Activated naive CD4-positive, alpha-beta T cell (primary cell): ENCODE measurements at regions not wholly inside any gene's neighbourhood (a gene's known extent, or its start where the extent isn't known, plus 50 kb on each side); places are given as distances from the start of the nearest gene placed in this dataset.
"Not testable (repeated sequence)": the region's sequence is repeated elsewhere in the genome, so short reads cannot be mapped to it uniquely, and the experiment has no call there.

Experiments
- DNase-seq, 4 experiments: peaks; one replicate each; lab custom pipeline; 2025; lab: John Stamatoyannopoulos, UW

GRCh38 chr1:224791362-224791941, 138.0 kb upstream of the DNAH14 start:
- DNase-seq = no peak

- no peak for DNase-seq
Measured at GRCh38 chr1:224795591-224795990, 133.9 kb upstream of the DNAH14 start.

DNA sequence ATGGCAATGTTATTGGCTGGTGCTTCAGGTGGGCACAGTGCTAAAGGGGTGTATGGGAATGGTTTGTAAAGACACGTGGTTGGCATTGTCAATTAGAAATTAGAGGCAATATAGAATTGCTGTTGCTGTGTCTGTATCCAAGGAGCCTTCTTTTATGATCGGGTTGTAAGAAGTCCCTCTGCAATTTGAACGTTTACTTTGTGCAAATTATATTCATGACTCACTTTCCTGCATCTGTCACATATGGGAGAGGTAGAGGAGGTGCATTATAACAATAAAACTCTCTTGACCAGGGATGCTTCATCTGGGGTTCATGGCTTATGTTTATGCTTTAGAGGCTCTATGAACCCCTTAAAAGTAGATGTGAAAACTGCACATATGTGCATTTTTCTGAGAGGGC, 130.4 kb upstream of the DNAH14 start:
- DNase-seq = no peak

DNA sequence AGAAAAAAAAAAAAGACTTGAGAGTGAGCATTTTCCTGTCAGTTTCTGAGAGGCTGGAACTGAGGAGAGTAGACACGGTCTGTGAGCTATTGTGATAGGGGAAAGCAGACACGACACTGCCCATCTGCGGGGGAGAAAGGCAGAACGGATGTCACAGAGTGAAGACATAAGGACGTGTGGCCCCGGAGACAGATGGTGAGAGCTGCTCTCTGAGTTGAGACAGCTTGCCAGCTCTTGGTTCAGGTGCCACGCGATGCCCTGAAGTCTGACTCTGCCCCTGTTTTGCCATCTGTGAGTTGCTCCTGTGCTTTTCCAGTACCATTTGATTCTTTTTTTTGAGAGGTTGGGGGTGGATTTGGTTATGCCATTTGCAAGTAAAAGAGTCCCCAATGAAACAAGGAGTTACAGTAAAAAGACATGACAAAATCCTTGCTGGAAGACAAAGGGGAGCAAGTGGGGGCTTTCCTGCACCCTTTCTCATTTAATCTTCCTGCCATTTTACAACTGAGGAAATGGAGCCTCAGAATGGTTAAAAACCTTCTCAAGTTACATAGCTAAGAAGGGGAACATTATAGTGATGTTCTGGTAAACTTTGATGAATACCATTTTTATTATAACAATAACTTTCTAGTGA, 128.9 kb upstream of the DNAH14 start:
- no peak for DNase-seq

DNA sequence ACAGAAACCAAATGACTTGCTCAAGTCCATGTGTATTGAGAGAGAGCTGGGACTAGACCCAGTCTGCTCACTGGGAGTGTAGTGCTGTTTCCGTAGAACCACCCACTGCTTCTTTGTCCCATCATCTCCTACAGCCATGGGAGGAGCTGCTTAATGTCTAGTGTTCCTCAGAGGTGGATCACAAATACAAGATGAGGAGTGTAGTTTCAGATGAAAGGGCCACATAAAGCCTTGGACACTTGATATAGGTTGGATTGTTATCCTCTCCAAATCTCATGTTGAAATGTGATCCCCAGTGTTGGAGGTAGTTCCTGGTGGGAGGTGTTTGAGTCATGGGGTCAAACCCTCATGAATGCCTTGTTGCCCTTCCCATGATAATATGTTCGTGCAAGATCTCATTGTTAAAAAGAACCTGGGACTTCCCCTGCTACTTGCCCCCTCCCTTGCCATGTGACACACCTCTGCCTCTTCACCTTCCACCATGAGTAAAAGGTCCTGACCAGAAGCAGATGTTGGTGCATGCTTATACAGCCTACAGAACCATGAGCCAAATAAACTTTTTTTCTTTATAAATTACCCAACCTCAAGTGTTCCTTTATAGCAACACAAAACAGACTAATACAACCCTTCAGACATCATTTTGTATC, 127.5 kb upstream of the DNAH14 start:
- no peak for DNase-seq

GRCh38 chr1:224802617-224803016, 126.9 kb upstream of the DNAH14 start:
- no peak for DNase-seq

DNA sequence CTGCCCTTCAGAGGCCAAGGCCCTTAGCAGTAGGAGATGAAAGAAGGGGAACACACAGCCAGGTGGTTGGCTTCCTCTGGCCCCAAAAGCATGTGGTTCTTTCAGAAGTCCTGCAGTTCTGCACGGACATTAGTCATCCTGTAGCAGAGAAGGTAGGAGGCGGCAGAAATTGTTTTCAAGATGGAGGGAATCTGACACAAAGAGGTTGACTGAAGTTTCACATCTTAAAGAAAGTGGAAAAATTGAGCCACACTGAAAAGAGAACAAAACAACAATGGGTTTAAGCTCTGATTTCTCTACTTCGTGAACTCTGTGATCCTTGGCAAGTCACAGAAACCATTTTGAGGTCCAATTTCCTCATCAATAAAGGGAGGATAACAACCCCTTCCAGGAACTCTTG, 125.3 kb upstream of the DNAH14 start:
- DNase-seq = no peak

DNA sequence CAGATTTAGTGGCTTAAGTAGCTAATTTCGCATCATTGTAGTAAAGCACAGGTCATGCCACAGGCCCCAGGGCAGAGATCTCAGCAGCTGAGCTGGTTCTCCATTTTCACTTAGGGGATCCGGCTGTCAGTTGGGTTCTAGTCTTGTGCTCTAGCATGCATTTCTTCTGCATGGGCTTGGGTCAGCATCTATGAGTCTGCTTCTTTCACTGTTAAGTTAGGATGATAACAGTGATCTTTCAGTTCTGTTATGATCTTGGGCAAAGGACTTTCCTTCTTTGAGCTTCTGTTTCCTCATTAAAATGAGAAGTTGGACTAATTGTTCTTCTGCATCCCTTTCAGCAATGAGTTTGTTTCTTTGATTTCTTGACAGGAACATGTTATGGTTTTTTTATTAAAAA, 123.6 kb upstream of the DNAH14 start:
- no peak for DNase-seq

DNA sequence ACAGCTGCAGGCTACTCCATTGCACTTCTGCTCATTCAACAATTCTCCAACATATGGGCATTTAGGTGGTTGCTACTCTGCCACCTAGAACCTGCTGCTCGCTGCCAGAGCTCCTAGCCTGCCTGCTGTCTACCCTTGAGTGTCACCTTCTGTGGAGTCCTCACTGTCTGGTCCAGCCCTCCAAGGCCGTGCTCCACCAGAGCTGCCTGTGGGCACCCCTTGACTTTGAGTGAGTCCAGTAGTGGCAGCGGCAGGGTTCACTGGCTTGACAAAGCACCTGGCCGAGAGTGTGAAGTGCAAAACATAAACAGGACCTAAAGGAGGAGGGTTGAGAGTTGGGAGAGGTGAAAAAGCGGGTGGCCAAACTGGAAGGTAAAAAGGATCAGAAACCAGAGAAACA, 120.3 kb upstream of the DNAH14 start:
- no peak for DNase-seq

- DNase-seq = no peak
Measured at GRCh38 chr1:224809613-224810012, 119.9 kb upstream of the DNAH14 start.

DNA sequence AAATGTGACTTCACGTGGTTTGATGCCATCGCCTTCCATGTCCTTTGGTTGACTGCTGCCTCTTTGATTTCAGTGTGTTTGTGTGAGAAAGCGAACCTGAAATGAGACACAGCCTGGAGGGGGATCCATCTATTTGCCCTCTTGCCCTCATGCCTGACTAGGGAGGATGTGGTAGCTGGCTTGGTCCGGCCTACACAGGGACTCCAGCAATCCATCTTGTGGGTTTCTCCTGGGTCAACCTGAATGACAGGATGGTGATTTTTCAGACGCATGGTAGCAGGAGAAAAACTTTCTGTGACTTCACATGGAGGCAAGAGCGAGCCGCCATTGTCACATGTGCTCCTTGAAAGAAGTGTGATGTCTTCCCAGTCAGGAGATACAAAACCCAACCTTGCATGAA, 117.9 kb upstream of the DNAH14 start:
- no peak for DNase-seq

DNA sequence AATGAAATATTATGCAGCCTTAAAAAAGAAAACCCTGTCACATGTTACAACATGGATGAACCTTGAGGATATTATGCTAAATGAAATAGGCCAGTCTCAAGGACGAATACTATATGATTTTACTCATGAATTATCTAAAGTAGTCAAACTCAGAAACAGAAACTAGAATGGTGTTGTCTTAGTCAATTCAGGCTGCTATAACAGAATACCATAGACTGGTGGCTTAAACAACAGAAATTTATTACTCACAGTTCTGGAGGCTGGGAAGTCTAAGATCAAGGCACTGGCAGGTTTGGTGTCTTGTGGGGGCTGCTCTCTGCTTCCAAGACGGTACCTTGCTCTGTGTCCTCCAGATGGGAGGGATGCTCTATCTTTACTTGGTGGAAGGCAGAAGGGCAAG, 113.8 kb upstream of the DNAH14 start:
- no peak for DNase-seq

DNA sequence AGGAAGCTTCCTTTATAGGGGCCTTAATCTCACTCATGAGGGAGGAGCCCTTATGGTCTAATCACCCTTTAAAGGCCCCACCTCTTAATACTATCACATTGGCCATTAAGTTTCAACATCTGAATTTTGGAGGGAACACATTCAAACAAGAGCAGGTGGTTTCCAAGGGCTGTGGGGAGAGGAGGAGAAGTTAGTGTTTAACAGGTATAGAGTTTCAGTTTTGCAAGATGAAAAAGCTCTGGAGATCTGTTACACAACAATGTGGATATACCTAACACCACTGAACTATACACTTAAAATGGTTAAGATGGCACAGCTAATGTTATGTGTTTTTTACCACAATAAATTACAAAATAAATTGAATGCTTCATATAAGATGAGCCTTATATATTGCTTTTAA, 113.4 kb upstream of the DNAH14 start:
- no peak for DNase-seq

- DNase-seq = no peak
Measured at GRCh38 chr1:224817382-224817781, 112.1 kb upstream of the DNAH14 start.

- no peak for DNase-seq
Measured at GRCh38 chr1:224819861-224820260, 109.6 kb upstream of the DNAH14 start.

DNA sequence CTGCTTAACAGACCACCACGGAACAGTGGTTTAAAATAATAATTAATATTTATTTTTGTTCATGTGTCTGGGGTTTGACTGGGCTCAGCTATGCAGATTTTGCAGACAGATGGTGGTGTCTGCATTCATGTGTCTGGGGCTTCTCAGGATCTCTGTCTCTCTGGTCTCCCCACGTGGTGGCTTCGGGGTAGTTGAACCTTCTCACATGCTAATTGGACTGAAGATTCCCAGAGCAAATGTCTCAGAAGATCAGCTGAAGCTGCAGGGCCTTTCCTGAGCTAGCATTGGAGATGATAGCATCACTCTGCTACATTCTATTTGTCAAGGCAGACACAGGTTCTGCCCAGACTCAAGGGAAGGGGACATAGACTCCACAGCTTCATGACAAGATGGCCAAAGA, 109.1 kb upstream of the DNAH14 start:
- no peak for DNase-seq

- DNase-seq = not testable (repeated sequence)
Measured at GRCh38 chr1:224821751-224822150, 107.7 kb upstream of the DNAH14 start.

- no peak for DNase-seq
Measured at GRCh38 chr1:224825525-224826000, 103.9 kb upstream of the DNAH14 start.

GRCh38 chr1:224828691-224829090, 100.8 kb upstream of the DNAH14 start:
- DNase-seq = no peak

DNA sequence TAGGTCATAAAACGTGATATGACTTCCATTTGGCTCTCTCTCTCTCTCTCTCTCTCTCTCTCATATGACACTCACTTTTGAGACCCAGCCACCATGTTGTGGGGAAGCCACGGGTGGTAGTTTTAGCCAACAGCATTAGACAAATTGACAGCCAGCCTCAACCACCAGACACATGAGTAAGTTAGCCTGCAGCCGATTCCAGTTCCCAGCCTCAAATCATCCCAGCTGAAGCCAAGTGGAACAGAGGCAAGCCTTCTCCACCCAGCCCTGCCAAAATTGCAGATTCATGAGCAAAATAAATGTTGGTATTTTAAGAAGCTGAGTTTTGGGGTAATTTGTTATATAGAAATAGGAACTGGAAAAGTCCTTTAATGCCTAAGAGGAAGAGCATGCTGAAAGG, 98.0 kb upstream of the DNAH14 start:
- no peak for DNase-seq

DNA sequence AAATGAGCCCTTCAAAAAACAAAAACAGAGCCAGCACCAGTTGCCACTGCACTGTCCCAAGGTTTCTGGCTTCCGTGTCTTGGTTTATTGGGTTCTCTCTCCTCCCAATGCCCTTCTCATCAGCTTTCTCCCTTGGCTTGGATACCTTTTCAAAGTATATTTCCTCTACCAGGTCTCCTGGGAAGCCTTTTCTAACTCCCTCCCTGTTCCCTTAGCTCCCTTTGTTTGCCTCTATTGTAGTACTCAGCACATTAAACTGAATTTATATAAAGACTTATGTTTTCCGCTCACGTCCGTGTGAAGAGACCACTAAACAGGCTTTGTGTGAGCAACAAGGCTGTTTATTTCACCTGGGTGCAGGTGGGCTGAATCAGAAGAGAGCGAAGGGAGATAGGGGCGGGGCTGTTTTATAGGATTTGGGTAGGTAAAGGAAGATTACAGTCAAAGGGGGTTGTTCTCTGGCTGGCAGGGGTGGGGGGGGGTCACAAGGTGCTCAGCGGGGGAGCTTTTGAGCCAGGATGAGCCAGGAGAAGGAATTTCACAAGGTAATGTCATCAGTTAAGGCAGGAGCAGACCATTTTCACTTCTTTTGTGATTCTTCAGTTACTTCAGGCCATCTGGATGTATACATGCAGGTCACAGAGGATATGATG, 89.7 kb upstream of the DNAH14 start:
- not testable (repeated sequence) for DNase-seq

GRCh38 chr1:224841803-224842202, 87.7 kb upstream of the DNAH14 start:
- DNase-seq = not testable (repeated sequence)
